Keratinocyte (primary cell): ENCODE measurements at regions not wholly inside any gene's neighbourhood (a gene's known extent, or its start where the extent isn't known, plus 50 kb on each side); places are given as distances from the start of the nearest gene placed in this dataset.

Source experiments
- DNase-seq: peaks from one replicate; pipeline ENCODE4 v3.0.0-alpha.2; 2011; ENCODE audit warnings: low read depth, missing footprints, low spot score
- FAIRE-seq: peaks from 2 replicates; lab custom pipeline; 2011; peaks lifted over from hg19 to GRCh38; lab: Jason Lieb, UNC
- H2AFZ ChIP-seq: 2 replicates; pipeline ENCODE4 v1.6.0; 2012; ENCODE audit warnings: low read length, control low read depth, inconsistent platforms; ENCODE audit not compliant: control insufficient read depth
- H3K27ac ChIP-seq: 2 replicates; pipeline ENCODE4 v1.5.1; 2011; ENCODE audit warnings: low read length; ENCODE audit not compliant: control insufficient read depth, insufficient read depth
- H3K27me3 ChIP-seq: 3 replicates; pipeline ENCODE4 v1.6.0; 2011; ENCODE audit warnings: low read length; ENCODE audit not compliant: control insufficient read depth, insufficient read depth; ENCODE audit errors: extremely low read depth
- H3K36me3 ChIP-seq, 2 experiments: 2 replicates in 1 of 2; 3 replicates in 1 of 2; pipeline ENCODE4 v1.5.1; 2011; ENCODE audit warnings: low read length in 2 of 2, mild to moderate bottlenecking in 1 of 2; ENCODE audit not compliant: control insufficient read depth in 2 of 2, insufficient read depth in 2 of 2; ENCODE audit errors: extremely low read depth in 1 of 2
- H3K4me1 ChIP-seq: 3 replicates; pipeline ENCODE4 v1.5.1; 2011; ENCODE audit warnings: low read length; ENCODE audit not compliant: control insufficient read depth, insufficient read depth; ENCODE audit errors: extremely low read depth
- H3K4me2 ChIP-seq: 3 replicates; pipeline ENCODE4 v1.6.0; 2011; ENCODE audit warnings: low read depth, low read length; ENCODE audit not compliant: control insufficient read depth, insufficient read depth; ENCODE audit errors: extremely low read depth
- H3K4me3 ChIP-seq, 3 experiments: fragments of 200-600 bp in 1 of 3; sonication (generic) in 1 of 3; 2 replicates in 2 of 3; 3 replicates in 1 of 3; pipeline ENCODE4 v1.5.1; 2011 to 2016; ENCODE audit warnings: low read length in 3 of 3, mild to moderate bottlenecking in 3 of 3, control low read depth in 2 of 3, inconsistent platforms in 1 of 3, low read depth in 1 of 3, mixed read lengths in 1 of 3, mixed run types in 1 of 3, moderate library complexity in 1 of 3; ENCODE audit not compliant: control insufficient read depth in 2 of 3, insufficient read depth in 2 of 3; ENCODE audit errors: extremely low read depth in 1 of 3
- H3K79me2 ChIP-seq: 2 replicates; pipeline ENCODE4 v1.6.0; 2012; ENCODE audit warnings: low read length; ENCODE audit not compliant: control insufficient read depth, insufficient read depth
- H3K9ac ChIP-seq: 3 replicates; pipeline ENCODE4 v1.6.0; 2011; ENCODE audit warnings: low read length; ENCODE audit not compliant: control insufficient read depth, insufficient read depth; ENCODE audit errors: extremely low read depth
- H3K9me1 ChIP-seq: 3 replicates; pipeline ENCODE4 v1.6.0; 2011; ENCODE audit warnings: low read length; ENCODE audit not compliant: control insufficient read depth, insufficient read depth; ENCODE audit errors: extremely low read depth
- H3K9me3 ChIP-seq: 2 replicates; pipeline ENCODE4 v1.5.1; 2012; ENCODE audit warnings: low read depth, low read length; ENCODE audit not compliant: control insufficient read depth
- H4K20me1 ChIP-seq: 3 replicates; pipeline ENCODE4 v1.6.0; 2011; ENCODE audit warnings: low read length; ENCODE audit not compliant: control insufficient read depth, insufficient read depth; ENCODE audit errors: extremely low read depth
- CTCF ChIP-seq, 3 experiments: IDR thresholded peaks in 1 of 3; conservative IDR thresholded peaks in 1 of 3; optimal IDR thresholded peaks in 1 of 3; 2 replicates in 2 of 3; 3 replicates in 1 of 3; pipeline versions ENCODE3 to v1.5.1; 2011; ENCODE audit warnings: low read length in 3 of 3, mild to moderate bottlenecking in 3 of 3, moderate library complexity in 2 of 3, control low read depth in 1 of 3, inconsistent platforms in 1 of 3; ENCODE audit not compliant: insufficient read depth in 2 of 3; ENCODE audit errors: extremely low read depth in 1 of 3
- EZH2 ChIP-seq: IDR thresholded peaks from one replicate; pipeline ENCODE4 v1.6.1; 2012; ENCODE audit warnings: inconsistent platforms, mild to moderate bottlenecking, low read length, moderate library complexity
- dilution Hi-C: fragments of 300-500 bp; cut with MboI; formaldehyde crosslinking; loops from one replicate; pipeline ENCODE4 v1.7.0; 2020; ENCODE audit warnings: low sequenced_read_pairs; ENCODE audit not compliant: extremely low pct_ligation_motif_present

- Histone ChIP-seq H3K79me2 (no peaks in the 10 kb centered on the region), H4K20me1 (no peaks in the 10 kb centered on the region), H3K27me3 (no peaks in the 10 kb centered on the region), H3K27ac (no peak overlapping the region), H3K4me2 (no peak overlapping the region), H2AFZ (no peak overlapping the region), H3K9me1 (no peaks in the 10 kb centered on the region), H3K9ac (no peak overlapping the region), H3K9me3 (no peaks in the 10 kb centered on the region), H3K4me1 (peaks cover 8% of the 10 kb centered on the region), H3K4me3 (no peak overlapping the region), H3K36me3 (no peaks in the 10 kb centered on the region)
- DNase-seq (no peak), FAIRE-seq (no peak)
- TF ChIP-seq EZH2 (no peak), CTCF (optimal IDR thresholded peaks at IDR 0.05 in 1 of 3, IDR thresholded peaks at IDR 0.05 in 1 of 3, conservative IDR thresholded peaks at IDR 0.05 in 1 of 3; ENCODE audit: extremely low read depth in 1 of 3, insufficient read depth in 2 of 3, low read length in 3 of 3) (no peak)
- dilution Hi-C loops, result no loop called here
Measured at GRCh38 chr20:22807045-22807444, 222.7 kb upstream of the FOXA2 start.

- H3K36me3 ChIP-seq, result no peaks in the 10 kb centered on the region
- peaks cover 2% of the 10 kb centered on the region for H3K4me1 ChIP-seq
- H3K27ac ChIP-seq, result no peak overlapping the region
- no peaks in the 10 kb centered on the region for H3K79me2 ChIP-seq
- FAIRE-seq (no peak), DNase-seq (no peak)
- H3K9ac ChIP-seq, result no peak overlapping the region
- dilution Hi-C loops, result no loop called here
- TF ChIP-seq EZH2 (no peak), CTCF (optimal IDR thresholded peaks at IDR 0.05 in 1 of 3, IDR thresholded peaks at IDR 0.05 in 1 of 3, conservative IDR thresholded peaks at IDR 0.05 in 1 of 3; ENCODE audit: extremely low read depth in 1 of 3, insufficient read depth in 2 of 3, low read length in 3 of 3) (no peak)
- no peak overlapping the region for H3K4me2 ChIP-seq
- H2AFZ ChIP-seq, result no peak overlapping the region
- no peaks in the 10 kb centered on the region for H3K9me1 ChIP-seq
- H3K27me3 ChIP-seq, result no peaks in the 10 kb centered on the region
- no peak overlapping the region for H3K4me3 ChIP-seq
- no peaks in the 10 kb centered on the region for H3K9me3 ChIP-seq
- H4K20me1 ChIP-seq, result no peaks in the 10 kb centered on the region
Measured at GRCh38 chr20:22807646-22808244, 223.4 kb upstream of the FOXA2 start.
